HG03460 (cell line): ENCODE measurements at regions not wholly inside any gene's neighbourhood (a gene's known extent, or its start where the extent isn't known, plus 50 kb on each side); places are given as distances from the start of the nearest gene placed in this dataset.
A peak's percentile ranks its signal among the peaks of the same experiment; 100 is the strongest.

Experiments
- ATAC-seq: cut with Tn5 transposase; IDR thresholded peaks from one replicate; pipeline ENCODE4 v1.9.1; 2021; ENCODE audit not compliant: unreplicated experiment

DNA sequence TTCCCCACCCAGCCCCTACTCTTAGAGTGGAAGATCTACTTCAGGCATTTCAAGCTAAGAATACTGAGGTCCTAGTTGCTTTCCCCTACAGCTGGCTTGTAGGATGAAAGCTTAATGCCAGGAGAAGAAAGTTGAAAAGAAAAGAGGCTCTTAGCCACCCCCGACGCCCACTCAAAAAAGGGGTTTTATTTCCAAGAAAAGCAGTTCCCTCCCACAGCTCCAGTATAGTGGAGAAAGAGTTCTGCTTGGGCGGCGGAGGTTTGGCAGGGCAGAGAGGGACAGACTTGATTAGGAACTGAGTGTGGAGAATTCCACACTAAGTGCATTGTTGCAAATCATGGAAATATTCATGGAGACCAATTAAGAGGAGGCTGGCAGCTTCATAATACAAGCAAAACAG lies 470.9 kb downstream of the ETS1 start:
- ATAC-seq, result no peak

GRCh38 chr11:128105950-128106349 lies 481.4 kb downstream of the ETS1 start:
- ATAC-seq, result no peak

- ATAC-seq, result no peak
Observed at GRCh38 chr11:128105511-128105910, 481.8 kb downstream of the ETS1 start.

- no peak for ATAC-seq
Observed at GRCh38 chr11:128103278-128103873, 484.0 kb downstream of the ETS1 start.

- ATAC-seq, result no peak
Observed at GRCh38 chr11:128098781-128099180, 488.6 kb downstream of the ETS1 start.

GRCh38 chr11:128095466-128095981 lies 491.8 kb downstream of the ETS1 start:
- ATAC-seq, result no peak

GRCh38 chr11:128093689-128094088 lies 493.7 kb downstream of the ETS1 start:
- ATAC-seq, result no peak

GRCh38 chr11:128089962-128090361 lies 497.4 kb downstream of the ETS1 start:
- ATAC-seq, result no peak

- ATAC-seq, result no peak
Observed at GRCh38 chr11:128086794-128087193, 500.6 kb downstream of the ETS1 start.

DNA sequence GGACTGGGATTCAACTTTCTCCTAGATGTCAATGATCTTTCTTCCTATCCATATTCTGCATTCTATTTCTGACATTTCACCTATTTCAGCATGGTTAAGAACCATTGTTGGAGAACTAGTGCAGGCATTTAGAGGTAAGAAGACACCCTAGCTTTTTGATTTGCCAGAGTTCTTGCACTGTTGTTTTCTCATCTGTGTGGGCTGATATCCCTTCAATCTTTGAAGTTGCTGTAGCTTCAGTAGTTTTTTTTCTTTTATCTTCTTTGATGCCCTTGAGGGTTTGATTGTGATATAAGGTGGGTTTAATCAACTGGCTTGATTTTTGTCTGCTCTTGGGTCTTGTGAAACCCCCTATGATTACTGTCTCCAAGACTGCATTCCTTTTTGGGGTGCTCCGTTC lies 502.1 kb downstream of the ETS1 start:
- no peak for ATAC-seq

DNA sequence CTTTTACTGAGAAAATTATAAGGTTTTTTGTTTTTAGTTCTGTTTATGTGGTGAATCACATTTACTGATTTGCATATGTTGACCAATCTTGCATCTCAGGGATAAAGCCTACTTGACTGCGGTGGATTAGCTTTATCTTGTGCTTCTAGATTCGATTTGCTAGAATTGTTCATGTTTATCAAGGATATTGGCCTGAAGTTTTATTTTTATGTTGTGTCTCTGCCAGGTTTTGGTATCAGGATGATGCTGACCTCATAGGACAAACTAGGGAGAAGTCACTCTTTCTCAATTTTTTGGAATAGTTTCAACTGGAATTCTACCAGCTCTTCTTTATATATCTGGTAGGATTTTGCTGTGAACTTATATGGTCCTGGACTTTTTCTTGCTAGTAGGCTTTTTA lies 504.8 kb downstream of the ETS1 start:
- no peak for ATAC-seq

DNA sequence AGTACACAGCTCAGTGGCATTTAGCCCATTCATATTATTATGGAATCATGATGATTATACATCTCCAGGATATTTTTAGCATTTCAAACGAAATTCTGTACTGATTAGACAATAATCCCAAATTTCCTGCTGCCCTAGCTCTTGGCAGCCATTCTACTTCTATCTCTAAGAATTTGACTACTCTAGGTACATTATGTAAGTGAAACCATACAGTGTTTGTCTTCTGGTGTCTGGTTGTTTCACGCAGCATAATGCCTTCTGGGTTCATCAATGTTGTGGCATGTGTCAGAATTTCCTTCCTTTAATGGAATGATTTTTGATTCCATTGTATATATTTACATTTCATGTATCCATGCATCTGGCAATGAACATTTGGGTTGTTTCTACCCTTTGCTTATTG lies 517.7 kb downstream of the ETS1 start:
- no peak for ATAC-seq

DNA sequence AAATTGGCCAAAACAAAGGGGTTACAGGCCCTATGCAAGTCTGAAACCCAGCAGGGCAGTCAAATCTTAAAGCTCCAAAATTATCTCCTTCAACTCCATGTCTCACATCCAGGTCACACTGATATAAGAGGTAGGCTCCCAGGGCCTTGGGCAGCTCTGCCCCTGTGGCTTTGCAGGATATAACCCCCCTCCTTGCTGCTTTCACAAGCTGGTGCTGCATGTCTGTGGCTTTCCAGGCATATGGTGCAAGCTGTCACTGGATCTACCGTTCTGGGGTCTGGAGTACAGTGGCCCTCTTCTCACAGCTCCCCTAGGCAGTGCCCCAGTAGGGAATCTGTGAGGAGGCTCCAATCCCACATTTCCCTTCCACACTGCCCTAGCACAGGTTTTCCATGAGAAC lies 519.6 kb downstream of the ETS1 start:
- no peak for ATAC-seq

- ATAC-seq, result no peak
Observed at GRCh38 chr11:128066399-128066798, 521.0 kb downstream of the ETS1 start.

- no peak for ATAC-seq
Observed at GRCh38 chr11:128061281-128061871, 526.0 kb downstream of the ETS1 start.

GRCh38 chr11:128058580-128059208 lies 528.7 kb downstream of the ETS1 start:
- ATAC-seq, result no peak

GRCh38 chr11:128057786-128058395 lies 529.5 kb downstream of the ETS1 start:
- no peak for ATAC-seq

DNA sequence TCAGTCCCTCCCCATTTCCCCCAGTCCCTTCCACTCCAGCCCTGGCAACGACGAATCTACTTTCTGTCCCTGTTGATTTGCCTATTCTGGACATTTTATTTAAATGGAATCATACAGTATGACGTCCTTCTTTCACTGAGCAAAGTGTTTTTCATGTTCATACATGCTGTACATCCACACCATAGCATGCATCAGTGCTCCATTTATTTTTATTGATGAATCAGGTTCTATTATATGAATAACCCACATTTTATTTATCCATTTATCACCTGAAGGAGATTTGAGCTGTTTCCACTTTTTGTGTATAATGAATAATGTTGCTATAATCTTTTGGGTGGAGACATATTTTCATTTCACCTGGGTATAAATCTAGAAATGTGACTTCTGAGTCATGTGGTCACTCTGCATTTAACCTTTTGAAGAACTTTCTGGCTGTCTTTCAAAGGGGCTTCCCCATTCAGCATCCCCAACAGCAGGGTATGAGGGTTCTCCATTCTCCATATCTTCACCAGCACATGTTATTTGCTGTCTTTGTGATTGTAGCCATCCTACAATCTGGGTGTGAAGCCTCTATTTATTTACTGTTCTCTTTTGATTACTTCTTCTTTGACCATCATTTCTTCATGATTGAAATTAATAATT lies 531.7 kb downstream of the ETS1 start:
- no peak for ATAC-seq

DNA sequence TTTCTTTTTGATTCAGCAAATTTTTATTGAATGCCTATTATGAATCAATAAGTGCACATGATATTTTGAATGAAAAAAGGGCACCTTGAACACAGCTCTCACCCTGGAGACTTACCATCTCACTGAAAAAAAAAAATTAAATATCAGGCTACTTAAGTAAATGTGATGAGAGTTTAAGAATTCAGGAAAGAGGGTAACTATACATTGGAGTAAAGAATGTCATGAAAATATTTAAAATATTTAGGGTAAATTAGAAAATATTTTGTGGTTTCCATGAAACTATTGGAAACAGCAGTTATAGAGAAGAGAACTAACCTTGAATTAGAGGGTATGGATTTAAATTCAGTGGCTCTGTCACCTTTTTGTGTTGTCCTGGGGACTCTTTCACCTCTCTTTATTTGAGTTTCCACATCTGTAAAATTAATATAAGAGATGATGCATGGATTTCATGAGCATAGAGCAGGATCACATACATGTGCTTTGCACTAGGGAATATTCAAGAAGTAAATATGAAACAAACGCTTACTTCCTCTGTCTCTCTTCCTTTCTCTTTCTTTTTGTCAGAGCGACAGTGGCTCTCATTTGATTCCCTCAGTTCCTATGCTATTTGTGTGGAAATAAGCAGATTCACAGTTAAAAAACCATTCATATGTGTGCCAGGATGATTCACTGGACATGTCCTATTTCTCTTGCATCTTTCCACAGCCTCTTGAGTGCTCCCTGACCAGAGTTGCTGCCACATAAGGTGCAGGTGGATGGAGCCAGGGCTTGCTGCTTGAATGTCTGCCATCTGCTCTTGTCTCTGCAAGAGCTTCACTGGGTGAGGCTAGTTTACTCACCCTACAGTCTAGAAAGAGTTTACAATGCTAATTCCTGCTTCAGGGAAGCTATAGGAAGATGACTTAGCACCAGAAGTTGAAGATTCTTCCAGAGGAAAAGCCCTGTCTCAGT lies 533.1 kb downstream of the ETS1 start:
- peak; percentile 72 for ATAC-seq

GRCh38 chr11:128052912-128053641 lies 534.3 kb downstream of the ETS1 start:
- no peak for ATAC-seq
